H1 (cell line): ENCODE measurements at regions not wholly inside any gene's neighbourhood (a gene's known extent, or its start where the extent isn't known, plus 50 kb on each side); places are given as distances from the start of the nearest gene placed in this dataset.

Experiments
- BCL11A ChIP-seq, 2 experiments: IDR thresholded peaks; one replicate each; pipeline ENCODE4 v1.6.1; 2011; ENCODE audit warnings: low read depth in 2 of 2, low read length in 2 of 2, mild to moderate bottlenecking in 2 of 2
- CBX5 ChIP-seq: fragments of 300-800, 300-1000 bp; sonication (generic); IDR thresholded peaks from 2 replicates; pipeline ENCODE4 v1.7.1; 2016; ENCODE audit warnings: antibody characterized with exemption, low read length, low read depth
- CREB1 ChIP-seq: IDR thresholded peaks from 2 replicates; pipeline ENCODE4 v1.6.1; 2012; ENCODE audit warnings: inconsistent platforms
- SIN3A ChIP-seq, 2 experiments: IDR thresholded peaks in 1 of 2; conservative IDR thresholded peaks in 1 of 2; 2 replicates each; pipeline ENCODE4 v1.6.1; 2011 to 2012; ENCODE audit warnings: low read length in 2 of 2, improper control_type of control experiment in 1 of 2, low read depth in 1 of 2, mild to moderate bottlenecking in 1 of 2
- USF2 ChIP-seq: IDR thresholded peaks from 2 replicates; pipeline ENCODE4 v1.6.1; 2011; ENCODE audit warnings: low read length, improper control_type of control experiment
- TF ChIP-seq, protein P1 (sequence below): fragments of 300-600 bp; sonication (generic); IDR thresholded peaks from 2 replicates; pipeline ENCODE4 v1.7.1; 2012; ENCODE audit warnings: low read length, moderate library complexity, mild to moderate bottlenecking, inconsistent platforms; ENCODE audit not compliant: insufficient replicate concordance

DNA sequence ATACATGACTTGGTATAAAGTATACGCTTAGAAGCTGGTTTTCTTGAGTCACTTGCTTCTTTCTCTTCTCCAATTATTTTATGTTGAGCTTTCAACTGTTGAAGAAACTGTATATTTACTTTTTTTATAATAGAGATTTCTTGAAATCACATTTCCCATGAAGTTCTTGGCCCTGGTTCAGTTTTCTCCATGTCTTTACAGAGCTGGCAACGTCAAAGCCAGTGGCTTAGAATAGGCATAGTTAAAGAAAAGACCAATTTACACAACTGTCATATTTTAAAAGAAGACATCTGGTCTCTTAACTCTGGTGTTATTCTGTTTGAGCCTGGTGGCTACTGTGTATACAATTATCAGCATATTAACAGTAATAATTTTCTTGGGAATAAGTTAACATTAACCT is 1249.3 kb downstream of the CDH12 start (continued):
- TF ChIP-seq, protein P1, sequence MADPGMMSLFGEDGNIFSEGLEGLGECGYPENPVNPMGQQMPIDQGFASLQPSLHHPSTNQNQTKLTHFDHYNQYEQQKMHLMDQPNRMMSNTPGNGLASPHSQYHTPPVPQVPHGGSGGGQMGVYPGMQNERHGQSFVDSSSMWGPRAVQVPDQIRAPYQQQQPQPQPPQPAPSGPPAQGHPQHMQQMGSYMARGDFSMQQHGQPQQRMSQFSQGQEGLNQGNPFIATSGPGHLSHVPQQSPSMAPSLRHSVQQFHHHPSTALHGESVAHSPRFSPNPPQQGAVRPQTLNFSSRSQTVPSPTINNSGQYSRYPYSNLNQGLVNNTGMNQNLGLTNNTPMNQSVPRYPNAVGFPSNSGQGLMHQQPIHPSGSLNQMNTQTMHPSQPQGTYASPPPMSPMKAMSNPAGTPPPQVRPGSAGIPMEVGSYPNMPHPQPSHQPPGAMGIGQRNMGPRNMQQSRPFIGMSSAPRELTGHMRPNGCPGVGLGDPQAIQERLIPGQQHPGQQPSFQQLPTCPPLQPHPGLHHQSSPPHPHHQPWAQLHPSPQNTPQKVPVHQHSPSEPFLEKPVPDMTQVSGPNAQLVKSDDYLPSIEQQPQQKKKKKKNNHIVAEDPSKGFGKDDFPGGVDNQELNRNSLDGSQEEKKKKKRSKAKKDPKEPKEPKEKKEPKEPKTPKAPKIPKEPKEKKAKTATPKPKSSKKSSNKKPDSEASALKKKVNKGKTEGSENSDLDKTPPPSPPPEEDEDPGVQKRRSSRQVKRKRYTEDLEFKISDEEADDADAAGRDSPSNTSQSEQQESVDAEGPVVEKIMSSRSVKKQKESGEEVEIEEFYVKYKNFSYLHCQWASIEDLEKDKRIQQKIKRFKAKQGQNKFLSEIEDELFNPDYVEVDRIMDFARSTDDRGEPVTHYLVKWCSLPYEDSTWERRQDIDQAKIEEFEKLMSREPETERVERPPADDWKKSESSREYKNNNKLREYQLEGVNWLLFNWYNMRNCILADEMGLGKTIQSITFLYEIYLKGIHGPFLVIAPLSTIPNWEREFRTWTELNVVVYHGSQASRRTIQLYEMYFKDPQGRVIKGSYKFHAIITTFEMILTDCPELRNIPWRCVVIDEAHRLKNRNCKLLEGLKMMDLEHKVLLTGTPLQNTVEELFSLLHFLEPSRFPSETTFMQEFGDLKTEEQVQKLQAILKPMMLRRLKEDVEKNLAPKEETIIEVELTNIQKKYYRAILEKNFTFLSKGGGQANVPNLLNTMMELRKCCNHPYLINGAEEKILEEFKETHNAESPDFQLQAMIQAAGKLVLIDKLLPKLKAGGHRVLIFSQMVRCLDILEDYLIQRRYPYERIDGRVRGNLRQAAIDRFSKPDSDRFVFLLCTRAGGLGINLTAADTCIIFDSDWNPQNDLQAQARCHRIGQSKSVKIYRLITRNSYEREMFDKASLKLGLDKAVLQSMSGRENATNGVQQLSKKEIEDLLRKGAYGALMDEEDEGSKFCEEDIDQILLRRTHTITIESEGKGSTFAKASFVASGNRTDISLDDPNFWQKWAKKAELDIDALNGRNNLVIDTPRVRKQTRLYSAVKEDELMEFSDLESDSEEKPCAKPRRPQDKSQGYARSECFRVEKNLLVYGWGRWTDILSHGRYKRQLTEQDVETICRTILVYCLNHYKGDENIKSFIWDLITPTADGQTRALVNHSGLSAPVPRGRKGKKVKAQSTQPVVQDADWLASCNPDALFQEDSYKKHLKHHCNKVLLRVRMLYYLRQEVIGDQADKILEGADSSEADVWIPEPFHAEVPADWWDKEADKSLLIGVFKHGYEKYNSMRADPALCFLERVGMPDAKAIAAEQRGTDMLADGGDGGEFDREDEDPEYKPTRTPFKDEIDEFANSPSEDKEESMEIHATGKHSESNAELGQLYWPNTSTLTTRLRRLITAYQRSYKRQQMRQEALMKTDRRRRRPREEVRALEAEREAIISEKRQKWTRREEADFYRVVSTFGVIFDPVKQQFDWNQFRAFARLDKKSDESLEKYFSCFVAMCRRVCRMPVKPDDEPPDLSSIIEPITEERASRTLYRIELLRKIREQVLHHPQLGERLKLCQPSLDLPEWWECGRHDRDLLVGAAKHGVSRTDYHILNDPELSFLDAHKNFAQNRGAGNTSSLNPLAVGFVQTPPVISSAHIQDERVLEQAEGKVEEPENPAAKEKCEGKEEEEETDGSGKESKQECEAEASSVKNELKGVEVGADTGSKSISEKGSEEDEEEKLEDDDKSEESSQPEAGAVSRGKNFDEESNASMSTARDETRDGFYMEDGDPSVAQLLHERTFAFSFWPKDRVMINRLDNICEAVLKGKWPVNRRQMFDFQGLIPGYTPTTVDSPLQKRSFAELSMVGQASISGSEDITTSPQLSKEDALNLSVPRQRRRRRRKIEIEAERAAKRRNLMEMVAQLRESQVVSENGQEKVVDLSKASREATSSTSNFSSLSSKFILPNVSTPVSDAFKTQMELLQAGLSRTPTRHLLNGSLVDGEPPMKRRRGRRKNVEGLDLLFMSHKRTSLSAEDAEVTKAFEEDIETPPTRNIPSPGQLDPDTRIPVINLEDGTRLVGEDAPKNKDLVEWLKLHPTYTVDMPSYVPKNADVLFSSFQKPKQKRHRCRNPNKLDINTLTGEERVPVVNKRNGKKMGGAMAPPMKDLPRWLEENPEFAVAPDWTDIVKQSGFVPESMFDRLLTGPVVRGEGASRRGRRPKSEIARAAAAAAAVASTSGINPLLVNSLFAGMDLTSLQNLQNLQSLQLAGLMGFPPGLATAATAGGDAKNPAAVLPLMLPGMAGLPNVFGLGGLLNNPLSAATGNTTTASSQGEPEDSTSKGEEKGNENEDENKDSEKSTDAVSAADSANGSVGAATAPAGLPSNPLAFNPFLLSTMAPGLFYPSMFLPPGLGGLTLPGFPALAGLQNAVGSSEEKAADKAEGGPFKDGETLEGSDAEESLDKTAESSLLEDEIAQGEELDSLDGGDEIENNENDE, result no peak
- TF ChIP-seq CBX5, result no peak
- no peak for TF ChIP-seq CREB1
- TF ChIP-seq USF2, result no peak
- no peak for TF ChIP-seq SIN3A (conservative IDR thresholded peaks at IDR 0.05 in 1 of 2, IDR thresholded peaks at IDR 0.05 in 1 of 2; ENCODE audit: low read depth in 1 of 2, low read length in 2 of 2)
- TF ChIP-seq BCL11A (IDR thresholded peaks at IDR 0.05; ENCODE audit: low read depth in 2 of 2, low read length in 2 of 2), result no peak
